ENCODE measurements at regions not wholly inside any gene's neighbourhood (a gene's known extent, or its start where the extent isn't known, plus 50 kb on each side); places are given as distances from the start of the nearest gene placed in this dataset.

DNA sequence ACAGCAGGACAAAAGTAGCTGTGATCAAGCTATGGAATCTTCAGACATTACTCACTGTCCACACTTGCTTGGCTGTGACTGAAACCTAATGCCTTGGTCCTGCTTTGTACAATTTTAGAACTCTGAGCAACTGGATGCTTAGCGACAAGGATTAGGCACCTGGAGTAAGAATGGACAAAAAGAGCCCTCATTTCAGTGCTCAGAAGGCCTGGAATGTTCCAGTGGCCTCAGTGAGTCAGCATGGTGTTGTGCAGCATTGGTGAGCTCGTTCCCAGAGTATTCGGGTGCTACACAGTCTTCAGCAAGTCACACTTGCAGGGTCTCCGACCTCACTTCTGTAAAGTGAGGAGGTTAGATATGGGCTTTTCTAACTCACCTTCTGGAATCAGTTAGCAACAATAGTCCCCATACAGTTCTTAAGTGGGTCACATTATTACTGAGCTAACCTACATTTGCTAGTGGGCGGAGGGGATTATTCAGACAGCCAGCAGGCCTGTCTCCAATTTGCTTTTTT, 108.0 kb upstream of the MDM1 start:
- TF ChIP-seq ZNF565 (CRISPR knock-in tag; conservative IDR thresholded peaks at IDR 0.05; ENCODE audit: low read depth) (no peak), ZNF8 (CRISPR knock-in tag; IDR thresholded peaks at IDR 0.05) (no peak)
